HG03439 (cell line): ENCODE measurements at regions not wholly inside any gene's neighbourhood (a gene's known extent, or its start where the extent isn't known, plus 50 kb on each side); places are given as distances from the start of the nearest gene placed in this dataset.
"Not testable (repeated sequence)": the region's sequence is repeated elsewhere in the genome, so short reads cannot be mapped to it uniquely, and the experiment has no call there.

Experiments
- ATAC-seq: cut with Tn5 transposase; IDR thresholded peaks from one replicate; pipeline ENCODE4 v1.9.1; 2021; ENCODE audit warnings: mild to moderate bottlenecking, moderate library complexity; ENCODE audit not compliant: unreplicated experiment

- ATAC-seq = not testable (repeated sequence)
Observed at GRCh38 chr6:134537765-134538164, 219.9 kb upstream of the SGK1 start.

GRCh38 chr6:134537146-134537555, 219.2 kb upstream of the SGK1 start:
- no peak for ATAC-seq

- no peak for ATAC-seq
Observed at GRCh38 chr6:134535831-134536230, 217.9 kb upstream of the SGK1 start.

- no peak for ATAC-seq
Observed at GRCh38 chr6:134534708-134535149, 216.8 kb upstream of the SGK1 start.

- no peak for ATAC-seq
Observed at GRCh38 chr6:134533991-134534390, 216.1 kb upstream of the SGK1 start.

GRCh38 chr6:134532694-134533624, 215.0 kb upstream of the SGK1 start:
- no peak for ATAC-seq

GRCh38 chr6:134531611-134532010, 213.7 kb upstream of the SGK1 start:
- ATAC-seq = no peak

- ATAC-seq = no peak
Observed at GRCh38 chr6:134531188-134531551, 213.3 kb upstream of the SGK1 start.

- no peak for ATAC-seq
Observed at GRCh38 chr6:134529921-134530320, 212.0 kb upstream of the SGK1 start.

- ATAC-seq = no peak
Observed at GRCh38 chr6:134529305-134529704, 211.4 kb upstream of the SGK1 start.

- ATAC-seq = no peak
Observed at GRCh38 chr6:134527108-134527787, 209.3 kb upstream of the SGK1 start.

- ATAC-seq = no peak
Observed at GRCh38 chr6:134525190-134525868, 207.4 kb upstream of the SGK1 start.

- ATAC-seq = no peak
Observed at GRCh38 chr6:134523903-134524650, 206.2 kb upstream of the SGK1 start.

GRCh38 chr6:134523051-134523450, 205.1 kb upstream of the SGK1 start:
- no peak for ATAC-seq

- no peak for ATAC-seq
Observed at GRCh38 chr6:134521116-134521501, 203.2 kb upstream of the SGK1 start.

- no peak for ATAC-seq
Observed at GRCh38 chr6:134520181-134521115, 202.5 kb upstream of the SGK1 start.

- ATAC-seq = no peak
Observed at GRCh38 chr6:134519465-134519864, 201.6 kb upstream of the SGK1 start.

- ATAC-seq = no peak
Observed at GRCh38 chr6:134517868-134518267, 200.0 kb upstream of the SGK1 start.

GRCh38 chr6:134517145-134517658, 199.3 kb upstream of the SGK1 start:
- no peak for ATAC-seq

- no peak for ATAC-seq
Observed at GRCh38 chr6:134516582-134516981, 198.7 kb upstream of the SGK1 start.
